SU-DHL-6 (cell line): ENCODE measurements at regions not wholly inside any gene's neighbourhood (a gene's known extent, or its start where the extent isn't known, plus 50 kb on each side); places are given as distances from the start of the nearest gene placed in this dataset.

Experiments used
- EZH2phosphoT487 ChIP-seq: fragments of 200-600 bp; sonication (generic), shearing (Covaris generic); conservative IDR thresholded peaks from 2 replicates; pipeline ENCODE4 v1.6.1; 2018; ENCODE audit warnings: mild to moderate bottlenecking, antibody characterized with exemption, low read length, moderate library complexity, mixed read lengths
- TF ChIP-seq, protein P1 (sequence below): fragments of 200-600 bp; sonication (generic); IDR thresholded peaks from one replicate; pipeline ENCODE4 v1.5.1; 2017; ENCODE audit warnings: antibody characterized with exemption, mild to moderate bottlenecking, low read length, moderate library complexity; ENCODE audit not compliant: insufficient read depth, poor library complexity, severe bottlenecking

DNA sequence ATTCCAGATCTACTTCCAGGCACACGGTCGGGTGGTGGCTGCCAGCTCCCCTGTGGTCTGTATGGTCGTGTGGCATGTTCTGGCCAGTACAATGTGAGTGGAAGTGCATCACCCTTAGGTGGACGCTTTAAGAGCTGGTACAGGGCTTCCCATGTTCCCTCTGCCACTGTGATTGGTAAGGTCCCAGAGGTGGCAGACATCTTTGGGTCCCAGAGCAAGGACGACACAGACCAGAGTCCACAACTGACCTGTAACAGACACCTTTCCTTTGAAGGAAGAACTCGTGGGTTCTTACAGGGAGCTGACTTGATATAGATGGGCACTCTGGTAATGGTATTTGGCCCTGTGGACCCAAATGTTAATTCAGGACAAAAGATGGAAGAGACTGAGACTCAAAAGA lies 90.0 kb upstream of the GDNF start:
- TF ChIP-seq, protein P1, sequence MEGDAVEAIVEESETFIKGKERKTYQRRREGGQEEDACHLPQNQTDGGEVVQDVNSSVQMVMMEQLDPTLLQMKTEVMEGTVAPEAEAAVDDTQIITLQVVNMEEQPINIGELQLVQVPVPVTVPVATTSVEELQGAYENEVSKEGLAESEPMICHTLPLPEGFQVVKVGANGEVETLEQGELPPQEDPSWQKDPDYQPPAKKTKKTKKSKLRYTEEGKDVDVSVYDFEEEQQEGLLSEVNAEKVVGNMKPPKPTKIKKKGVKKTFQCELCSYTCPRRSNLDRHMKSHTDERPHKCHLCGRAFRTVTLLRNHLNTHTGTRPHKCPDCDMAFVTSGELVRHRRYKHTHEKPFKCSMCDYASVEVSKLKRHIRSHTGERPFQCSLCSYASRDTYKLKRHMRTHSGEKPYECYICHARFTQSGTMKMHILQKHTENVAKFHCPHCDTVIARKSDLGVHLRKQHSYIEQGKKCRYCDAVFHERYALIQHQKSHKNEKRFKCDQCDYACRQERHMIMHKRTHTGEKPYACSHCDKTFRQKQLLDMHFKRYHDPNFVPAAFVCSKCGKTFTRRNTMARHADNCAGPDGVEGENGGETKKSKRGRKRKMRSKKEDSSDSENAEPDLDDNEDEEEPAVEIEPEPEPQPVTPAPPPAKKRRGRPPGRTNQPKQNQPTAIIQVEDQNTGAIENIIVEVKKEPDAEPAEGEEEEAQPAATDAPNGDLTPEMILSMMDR: no peak
- TF ChIP-seq EZH2phosphoT487: no peak
